22Rv1 (cell line): ENCODE measurements at regions not wholly inside any gene's neighbourhood (a gene's known extent, or its start where the extent isn't known, plus 50 kb on each side); places are given as distances from the start of the nearest gene placed in this dataset.

Experiments used
- ZFX ChIP-seq: fragments of 450-650 bp; IDR thresholded peaks from 2 replicates; pipeline ENCODE4 v1.6.1; 2017; ENCODE audit warnings: antibody characterized with exemption, borderline replicate concordance
- TF ChIP-seq, protein P1 (sequence below): fragments of 450-650 bp; IDR thresholded peaks from 2 replicates; pipeline ENCODE4 v1.5.1; 2017; ENCODE audit warnings: mild to moderate bottlenecking

DNA sequence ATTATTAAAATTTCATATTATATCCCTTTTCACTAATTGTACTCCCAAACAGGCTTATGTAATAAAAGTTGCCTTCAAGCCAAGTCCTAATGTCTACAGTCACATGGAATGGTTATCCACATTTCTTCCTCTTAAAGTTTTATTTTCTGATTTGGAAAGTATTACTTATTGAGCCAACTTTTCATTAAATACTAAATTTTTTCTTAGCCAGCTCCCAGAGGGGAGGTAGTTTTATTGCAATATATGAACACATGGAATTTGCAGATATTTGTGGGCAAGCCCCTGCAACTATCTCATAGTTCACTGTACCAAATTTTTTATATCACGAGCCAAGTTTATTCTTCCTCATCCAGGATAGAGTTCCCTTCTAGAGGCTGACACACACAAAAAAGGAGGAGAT is 332.8 kb upstream of the PTGER4 start:
- TF ChIP-seq, protein P1, sequence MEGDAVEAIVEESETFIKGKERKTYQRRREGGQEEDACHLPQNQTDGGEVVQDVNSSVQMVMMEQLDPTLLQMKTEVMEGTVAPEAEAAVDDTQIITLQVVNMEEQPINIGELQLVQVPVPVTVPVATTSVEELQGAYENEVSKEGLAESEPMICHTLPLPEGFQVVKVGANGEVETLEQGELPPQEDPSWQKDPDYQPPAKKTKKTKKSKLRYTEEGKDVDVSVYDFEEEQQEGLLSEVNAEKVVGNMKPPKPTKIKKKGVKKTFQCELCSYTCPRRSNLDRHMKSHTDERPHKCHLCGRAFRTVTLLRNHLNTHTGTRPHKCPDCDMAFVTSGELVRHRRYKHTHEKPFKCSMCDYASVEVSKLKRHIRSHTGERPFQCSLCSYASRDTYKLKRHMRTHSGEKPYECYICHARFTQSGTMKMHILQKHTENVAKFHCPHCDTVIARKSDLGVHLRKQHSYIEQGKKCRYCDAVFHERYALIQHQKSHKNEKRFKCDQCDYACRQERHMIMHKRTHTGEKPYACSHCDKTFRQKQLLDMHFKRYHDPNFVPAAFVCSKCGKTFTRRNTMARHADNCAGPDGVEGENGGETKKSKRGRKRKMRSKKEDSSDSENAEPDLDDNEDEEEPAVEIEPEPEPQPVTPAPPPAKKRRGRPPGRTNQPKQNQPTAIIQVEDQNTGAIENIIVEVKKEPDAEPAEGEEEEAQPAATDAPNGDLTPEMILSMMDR = no peak
- TF ChIP-seq ZFX = no peak
